ENCODE measurements at regions not wholly inside any gene's neighbourhood (a gene's known extent, or its start where the extent isn't known, plus 50 kb on each side); places are given as distances from the start of the nearest gene placed in this dataset.
"Not testable (repeated sequence)": the region's sequence is repeated elsewhere in the genome, so short reads cannot be mapped to it uniquely, and the experiment has no call there.

- no peak overlapping the region for H3K9ac ChIP-seq (ENCODE audit: insufficient read depth in 1 of 2, low read length in 2 of 2)
- peaks cover 0 to 34% (median under 1%) of the 10 kb centered on the region in 3 donors for H3K27me3 ChIP-seq (ENCODE audit: control insufficient read depth in 3 of 3, insufficient read depth in 3 of 3, low read length in 2 of 3)
- peaks cover 0 to 1% (median 0%) of the 10 kb centered on the region in 5 donors for H3K4me1 ChIP-seq (ENCODE audit: control insufficient read depth in 5 of 5, insufficient read depth in 5 of 5, low read length in 5 of 5)
- no peak overlapping the region for H3K4me3 ChIP-seq
- no peaks in the 10 kb centered on the region for H3K36me3 ChIP-seq (ENCODE audit: control insufficient read depth in 4 of 4, insufficient read depth in 4 of 4, low read length in 4 of 4)
- H3K27ac ChIP-seq (ENCODE audit: low read depth in 1 of 2, low read length in 1 of 2) = no peak overlapping the region
- TF ChIP-seq CTCF (IDR thresholded peaks at IDR 0.05; ENCODE audit: control extremely low read depth, extremely low read depth) = no peak
- DNase-seq = no peak
- peaks cover 0 to 5% (median 0%) of the 10 kb centered on the region in 4 donors for H3K9me3 ChIP-seq (ENCODE audit: control insufficient read depth in 4 of 4, insufficient read depth in 3 of 4, low read length in 3 of 4)
- WGBS, 2 donors = 27 to 40% methylated on average over 6 of the region's 6 CpGs
- ATAC-seq (ENCODE audit: insufficient read depth, low FRiP score) = no peak
Observed at GRCh38 chr16:51237861-51238378, 86.8 kb upstream of the SALL1 start.

GRCh38 chr16:51237207-51237606, 86.1 kb upstream of the SALL1 start:
- no peaks in the 10 kb centered on the region for H3K36me3 ChIP-seq (ENCODE audit: control insufficient read depth in 4 of 4, insufficient read depth in 4 of 4, low read length in 4 of 4)
- H3K27me3 ChIP-seq (ENCODE audit: control insufficient read depth in 3 of 3, insufficient read depth in 3 of 3, low read length in 2 of 3) = peaks cover 0 to 27% (median 0%) of the 10 kb centered on the region in 3 donors
- H3K4me1 ChIP-seq (ENCODE audit: control insufficient read depth in 5 of 5, insufficient read depth in 5 of 5, low read length in 5 of 5) = peaks cover 0 to 1% (median 0%) of the 10 kb centered on the region in 5 donors
- TF ChIP-seq CTCF (IDR thresholded peaks at IDR 0.05; ENCODE audit: control extremely low read depth, extremely low read depth) = no peak
- peaks cover 0 to 7% (median 0%) of the 10 kb centered on the region in 4 donors for H3K9me3 ChIP-seq (ENCODE audit: control insufficient read depth in 4 of 4, insufficient read depth in 3 of 4, low read length in 3 of 4)
- no peak overlapping the region for H3K9ac ChIP-seq (ENCODE audit: insufficient read depth in 1 of 2, low read length in 2 of 2)
- ATAC-seq (ENCODE audit: insufficient read depth, low FRiP score) (no peak), DNase-seq (no peak)
- no peak overlapping the region for H3K4me3 ChIP-seq
- no peak overlapping the region for H3K27ac ChIP-seq (ENCODE audit: low read depth in 1 of 2, low read length in 1 of 2)
- WGBS, 2 donors = 70 to 78% methylated on average over 2 of the region's 2 CpGs

- Histone ChIP-seq H3K4me1 (ENCODE audit: control insufficient read depth in 5 of 5, insufficient read depth in 5 of 5, low read length in 5 of 5) (peaks cover 0 to 1% (median 0%) of the 10 kb centered on the region in 5 donors), H3K4me3 (no peak overlapping the region), H3K36me3 (ENCODE audit: control insufficient read depth in 4 of 4, insufficient read depth in 4 of 4, low read length in 4 of 4) (no peaks in the 10 kb centered on the region), H3K27ac (ENCODE audit: low read depth in 1 of 2, low read length in 1 of 2) (no peak overlapping the region), H3K9ac (ENCODE audit: insufficient read depth in 1 of 2, low read length in 2 of 2) (no peak overlapping the region), H3K27me3 (ENCODE audit: control insufficient read depth in 3 of 3, insufficient read depth in 3 of 3, low read length in 2 of 3) (peaks cover 0 to 24% (median 0%) of the 10 kb centered on the region in 3 donors), H3K9me3 (ENCODE audit: control insufficient read depth in 4 of 4, insufficient read depth in 3 of 4, low read length in 3 of 4) (peaks cover 0 to 7% (median 0%) of the 10 kb centered on the region in 4 donors)
- no peak for DNase-seq
- ATAC-seq (ENCODE audit: insufficient read depth, low FRiP score) = no peak
- no peak for TF ChIP-seq CTCF (IDR thresholded peaks at IDR 0.05; ENCODE audit: control extremely low read depth, extremely low read depth)
- WGBS, 2 donors = 26 to 32% methylated on average over 3 of the region's 3 CpGs
Observed at GRCh38 chr16:51236583-51236982, 85.5 kb upstream of the SALL1 start.

- no peak for DNase-seq
- no peak overlapping the region for H3K27ac ChIP-seq (ENCODE audit: low read depth in 1 of 2, low read length in 1 of 2)
- no peak for TF ChIP-seq CTCF (IDR thresholded peaks at IDR 0.05; ENCODE audit: control extremely low read depth, extremely low read depth)
- H3K4me1 ChIP-seq (ENCODE audit: control insufficient read depth in 5 of 5, insufficient read depth in 5 of 5, low read length in 5 of 5) = no peaks in the 10 kb centered on the region
- WGBS, 2 donors = 81 to 96% methylated on average over 4 of the region's 4 CpGs
- H3K4me3 ChIP-seq = no peak overlapping the region
- no peak for ATAC-seq (ENCODE audit: insufficient read depth, low FRiP score)
- H3K27me3 ChIP-seq (ENCODE audit: control insufficient read depth in 3 of 3, insufficient read depth in 3 of 3, low read length in 2 of 3) = peaks cover 0 to 9% (median 3%) of the 10 kb centered on the region in 3 donors
- peaks cover 0 to 6% (median 0%) of the 10 kb centered on the region in 4 donors for H3K9me3 ChIP-seq (ENCODE audit: control insufficient read depth in 4 of 4, insufficient read depth in 3 of 4, low read length in 3 of 4)
- no peaks in the 10 kb centered on the region for H3K36me3 ChIP-seq (ENCODE audit: control insufficient read depth in 4 of 4, insufficient read depth in 4 of 4, low read length in 4 of 4)
- H3K9ac ChIP-seq (ENCODE audit: insufficient read depth in 1 of 2, low read length in 2 of 2) = no peak overlapping the region
Observed at GRCh38 chr16:51231702-51232101, 80.6 kb upstream of the SALL1 start.

- 74 to 80% methylated on average over 1 of the region's 1 CpG for WGBS, 2 donors
- ATAC-seq (ENCODE audit: insufficient read depth, low FRiP score); DNase-seq; H3K27me3 ChIP-seq (ENCODE audit: control insufficient read depth in 3 of 3, insufficient read depth in 3 of 3, low read length in 2 of 3); H3K4me3 ChIP-seq; H3K27ac ChIP-seq (ENCODE audit: low read depth in 1 of 2, low read length in 1 of 2); H3K9me3 ChIP-seq (ENCODE audit: control insufficient read depth in 4 of 4, insufficient read depth in 3 of 4, low read length in 3 of 4); H3K9ac ChIP-seq (ENCODE audit: insufficient read depth in 1 of 2, low read length in 2 of 2); H3K36me3 ChIP-seq (ENCODE audit: control insufficient read depth in 4 of 4, insufficient read depth in 4 of 4, low read length in 4 of 4); H3K4me1 ChIP-seq (ENCODE audit: control insufficient read depth in 5 of 5, insufficient read depth in 5 of 5, low read length in 5 of 5): not testable (repeated sequence)
Observed at GRCh38 chr16:51230035-51230434, 79.0 kb upstream of the SALL1 start.

All from lung (tissue), 11 donors.